Activated T-helper 9 cell treated with anti-CD3 and anti-CD28 coated beads, Interleukin-2, amount 50 U/mL, for 16 hours (primary cell): ENCODE measurements at regions not wholly inside any gene's neighbourhood (a gene's known extent, or its start where the extent isn't known, plus 50 kb on each side); places are given as distances from the start of the nearest gene placed in this dataset.
"Not testable (repeated sequence)": the region's sequence is repeated elsewhere in the genome, so short reads cannot be mapped to it uniquely, and the experiment has no call there.

ENCODE experiments used
- DNase-seq: peaks from one replicate; pipeline ENCODE4 v3.0.0-alpha.2; 2020; ENCODE audit warnings: low read depth

DNA sequence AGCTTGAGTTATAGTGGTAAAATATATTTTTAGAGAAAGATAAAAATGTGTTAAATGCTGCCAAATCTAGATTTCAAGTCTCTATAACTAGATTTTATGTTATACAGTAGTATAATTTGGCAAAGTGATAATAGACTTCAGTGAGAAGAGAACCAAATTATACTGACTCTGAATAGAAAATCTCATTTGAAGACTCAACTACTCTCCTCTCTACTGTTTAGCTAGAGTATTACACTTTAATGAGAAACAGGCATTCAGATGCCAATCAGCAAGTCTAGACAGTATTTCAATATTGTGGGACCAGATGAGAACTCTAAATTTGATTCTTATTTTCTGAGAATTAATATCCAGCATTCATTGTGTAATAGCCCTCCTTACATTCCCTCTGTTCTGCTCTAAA is 311.2 kb downstream of the SLITRK5 start:
- no peak for DNase-seq

DNA sequence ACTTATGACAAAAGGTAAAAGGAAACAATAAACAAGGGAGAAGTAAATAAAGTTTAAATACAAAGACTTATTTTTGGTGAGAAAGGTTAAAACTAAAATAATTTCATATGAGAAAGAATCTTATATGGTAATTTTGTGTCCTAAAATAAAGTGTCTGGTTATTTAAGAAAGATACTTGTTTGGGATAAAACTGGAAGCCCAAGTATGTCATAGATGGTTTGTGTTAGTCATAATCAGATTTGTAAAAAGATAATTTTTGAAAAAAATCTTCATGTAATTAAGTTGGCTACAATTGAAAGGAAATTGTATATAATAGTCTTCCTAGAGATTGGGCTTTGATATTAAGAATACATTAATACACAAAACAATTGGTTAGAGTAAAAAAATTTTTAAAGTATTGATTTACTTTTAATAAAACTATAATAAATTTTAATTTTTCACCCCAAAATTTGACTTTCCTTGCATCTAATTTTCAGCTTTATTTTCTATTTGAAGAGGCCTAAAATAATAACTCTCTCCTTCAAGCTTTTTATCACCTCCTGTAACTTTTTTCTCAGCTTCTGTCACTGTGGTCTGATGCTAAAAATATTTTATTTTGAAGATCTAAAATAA is 315.6 kb downstream of the SLITRK5 start:
- no peak for DNase-seq

DNA sequence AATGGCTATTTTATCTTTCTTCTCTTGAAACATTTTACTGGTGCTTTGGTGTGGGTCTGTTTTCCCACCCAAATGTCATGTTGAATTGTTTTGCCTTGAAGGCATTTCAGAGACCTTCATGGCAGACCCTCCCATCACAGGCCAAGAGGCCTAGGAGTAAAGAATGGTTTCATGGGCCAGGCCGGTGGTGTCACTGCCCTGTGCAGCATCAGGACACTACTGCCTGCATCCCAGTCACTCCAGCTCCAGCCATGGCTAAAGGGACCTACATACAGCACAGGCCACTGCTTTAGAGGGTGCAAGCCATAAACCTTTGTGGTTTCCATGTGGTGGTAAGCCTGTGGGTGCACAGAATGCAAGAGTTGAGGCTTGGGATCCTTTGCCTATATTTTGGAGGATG is 326.9 kb downstream of the SLITRK5 start:
- no peak for DNase-seq

DNA sequence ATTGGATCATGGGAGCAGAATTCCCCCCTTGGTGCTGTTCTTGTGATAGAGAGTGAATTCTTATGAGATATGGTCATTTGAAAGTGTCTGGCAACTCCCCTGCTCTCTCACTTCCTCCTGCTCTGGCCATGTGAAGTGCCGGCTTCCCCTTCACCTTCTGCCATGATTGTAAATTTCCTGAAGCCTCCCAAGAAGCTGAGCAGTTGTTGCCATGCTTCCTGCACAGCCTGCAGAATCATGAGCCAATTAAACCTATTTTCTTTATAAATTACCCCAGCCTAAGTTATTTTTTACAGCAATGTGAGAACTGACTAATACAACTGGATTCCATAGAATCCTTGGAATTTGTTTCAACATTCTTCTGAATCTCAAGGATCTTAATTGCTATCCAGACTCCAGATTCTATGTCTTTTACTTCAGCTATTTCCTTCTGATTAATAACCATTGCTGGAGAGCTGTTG is 328.1 kb downstream of the SLITRK5 start:
- no peak for DNase-seq

DNA sequence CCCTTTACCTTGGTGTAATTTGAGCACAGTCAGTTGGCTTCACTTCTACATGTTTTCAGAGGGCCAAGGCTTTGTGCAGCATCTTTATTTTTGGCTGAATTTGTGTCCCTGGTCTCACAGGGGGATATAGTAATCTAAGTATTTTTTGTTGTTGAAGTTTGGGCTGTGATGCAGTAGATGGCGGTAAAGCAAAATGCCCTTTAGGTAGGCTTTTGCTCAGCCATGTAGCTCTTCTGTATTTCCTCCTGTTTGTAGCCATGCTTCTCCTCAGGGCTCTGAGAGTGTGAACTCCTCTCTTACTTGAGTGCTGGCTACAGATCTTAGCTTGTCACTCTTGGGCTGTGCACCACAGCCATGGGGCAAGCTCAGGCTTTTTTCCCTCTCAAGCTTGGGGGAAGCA is 328.6 kb downstream of the SLITRK5 start:
- no peak for DNase-seq

DNA sequence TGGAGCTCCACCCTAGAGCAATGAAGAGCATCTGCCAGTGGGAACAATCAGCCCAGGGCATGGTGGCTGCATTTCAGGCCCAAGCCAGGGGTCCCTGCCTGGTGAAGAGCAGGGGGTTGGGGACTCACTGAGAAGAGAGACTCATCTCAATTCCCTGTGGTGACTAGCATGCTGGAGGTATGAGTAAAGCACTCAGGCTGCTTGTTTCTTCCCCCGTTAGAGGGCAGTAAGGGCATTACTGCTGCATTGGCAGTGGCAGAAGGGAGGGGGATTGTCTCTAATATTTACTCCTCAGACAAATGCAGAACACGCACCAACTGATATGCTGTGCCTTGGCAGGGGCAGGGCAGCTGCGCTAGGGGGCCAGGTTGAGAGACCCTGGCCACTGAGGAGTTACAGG is 329.1 kb downstream of the SLITRK5 start:
- DNase-seq: no peak

DNA sequence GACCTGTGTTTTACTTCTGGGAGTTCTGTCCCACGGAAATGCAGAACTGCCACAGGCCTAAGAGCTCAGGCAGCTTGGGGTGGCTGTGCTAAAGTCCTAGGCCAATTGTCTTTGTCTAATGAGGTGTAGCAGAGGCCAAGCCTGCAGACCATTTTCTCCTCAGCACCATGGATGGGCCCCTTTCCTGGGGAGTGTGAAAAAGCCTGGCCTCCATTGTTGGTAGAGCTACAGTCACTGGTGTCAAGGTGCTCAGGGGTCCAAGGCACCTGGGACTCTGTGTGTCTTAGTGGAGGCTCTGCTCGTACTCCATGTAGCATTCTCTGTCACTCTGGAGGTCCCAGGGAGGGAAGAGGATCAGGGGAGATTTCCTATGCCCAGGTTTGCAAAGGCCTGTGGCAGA is 329.6 kb downstream of the SLITRK5 start:
- no peak for DNase-seq

DNA sequence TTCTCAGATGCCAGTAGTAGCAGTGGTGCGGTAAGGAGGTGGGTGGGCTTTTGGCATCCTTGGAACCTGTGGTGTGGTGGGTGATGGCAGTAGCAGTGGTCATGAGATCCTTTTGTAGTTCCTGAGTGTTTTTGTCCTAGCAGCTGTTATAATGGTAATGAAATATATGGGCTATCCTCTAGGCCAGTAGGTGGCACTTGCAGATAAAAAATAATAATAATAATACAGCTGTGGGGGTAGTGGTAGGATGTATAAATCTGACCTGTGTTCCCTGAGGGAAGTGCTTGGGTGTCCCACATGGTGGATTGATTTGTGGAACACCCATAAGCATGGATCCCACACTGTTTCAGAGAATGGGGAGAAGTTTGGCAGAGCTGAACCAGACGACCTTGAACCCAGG is 334.0 kb downstream of the SLITRK5 start:
- DNase-seq: no peak

DNA sequence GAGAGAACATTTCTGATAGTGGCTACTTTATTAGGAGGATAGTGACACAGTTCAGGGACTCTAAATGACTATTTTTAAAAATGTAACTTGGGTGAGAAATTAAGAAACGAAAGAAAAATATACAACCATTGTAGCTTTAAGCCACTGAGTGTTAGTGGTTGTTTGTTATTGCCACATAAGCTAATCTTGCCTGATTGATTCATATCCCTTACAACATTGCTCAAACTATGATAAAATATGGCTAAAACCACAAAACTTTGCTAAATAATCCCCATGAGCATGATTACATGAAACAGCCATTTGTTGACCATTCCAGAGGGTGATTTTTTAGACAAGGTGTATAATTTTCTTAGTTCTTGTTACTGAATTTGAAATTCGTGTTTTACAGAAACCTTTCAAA is 343.4 kb downstream of the SLITRK5 start:
- no peak for DNase-seq

DNA sequence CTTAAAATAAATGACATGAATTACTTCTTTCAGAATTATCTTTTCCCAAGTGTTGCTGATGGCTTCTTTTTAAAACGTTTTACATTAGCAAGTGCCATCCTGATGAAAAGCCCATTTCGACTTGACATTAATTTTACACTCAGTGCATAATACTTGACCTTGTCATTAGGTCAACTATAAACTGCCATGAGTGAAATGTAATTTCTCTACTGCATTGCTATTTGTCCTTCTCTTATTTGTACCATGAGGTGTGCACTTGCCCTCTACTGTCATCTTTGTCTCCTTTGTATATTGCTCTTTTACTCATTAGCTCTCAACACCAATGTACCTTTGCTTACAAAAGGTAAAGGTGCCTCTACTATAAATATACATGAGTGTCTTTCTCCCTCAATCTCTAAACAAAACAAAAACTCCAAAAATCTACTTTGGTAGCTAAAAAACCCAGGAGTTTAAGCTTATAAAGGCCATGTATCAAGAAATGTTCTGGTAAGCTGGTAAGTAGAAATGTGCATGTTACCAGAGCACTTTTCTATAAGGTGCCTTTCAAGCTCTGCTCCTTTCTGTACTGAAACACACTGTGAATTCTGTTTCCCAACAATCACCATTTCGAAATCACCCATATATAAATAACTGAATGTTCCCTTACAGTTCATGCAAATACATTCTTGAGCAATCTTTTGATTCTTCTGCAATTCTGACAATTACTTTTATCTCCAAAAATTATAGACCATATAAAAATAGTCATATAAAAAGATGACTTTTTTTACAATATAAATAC is 351.4 kb downstream of the SLITRK5 start:
- no peak for DNase-seq

DNA sequence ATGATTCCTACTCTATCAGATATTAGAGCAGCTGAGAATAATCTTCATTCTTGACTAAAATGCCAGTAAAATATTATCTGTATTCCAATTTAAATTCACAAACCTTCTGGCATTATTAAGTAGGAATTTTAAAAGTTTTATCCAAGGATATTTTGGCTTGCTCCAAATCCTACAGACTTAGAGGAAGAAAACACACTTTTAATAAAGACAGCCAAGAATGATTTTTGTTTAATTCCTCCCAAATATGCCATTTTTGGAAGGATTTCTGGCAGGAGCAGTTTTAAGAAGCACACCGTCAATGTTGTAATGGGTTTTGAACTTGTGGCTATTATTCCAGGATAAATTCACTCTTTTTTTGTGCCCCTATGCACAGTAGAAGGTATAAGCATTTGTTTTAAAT is 355.1 kb downstream of the SLITRK5 start:
- no peak for DNase-seq

DNA sequence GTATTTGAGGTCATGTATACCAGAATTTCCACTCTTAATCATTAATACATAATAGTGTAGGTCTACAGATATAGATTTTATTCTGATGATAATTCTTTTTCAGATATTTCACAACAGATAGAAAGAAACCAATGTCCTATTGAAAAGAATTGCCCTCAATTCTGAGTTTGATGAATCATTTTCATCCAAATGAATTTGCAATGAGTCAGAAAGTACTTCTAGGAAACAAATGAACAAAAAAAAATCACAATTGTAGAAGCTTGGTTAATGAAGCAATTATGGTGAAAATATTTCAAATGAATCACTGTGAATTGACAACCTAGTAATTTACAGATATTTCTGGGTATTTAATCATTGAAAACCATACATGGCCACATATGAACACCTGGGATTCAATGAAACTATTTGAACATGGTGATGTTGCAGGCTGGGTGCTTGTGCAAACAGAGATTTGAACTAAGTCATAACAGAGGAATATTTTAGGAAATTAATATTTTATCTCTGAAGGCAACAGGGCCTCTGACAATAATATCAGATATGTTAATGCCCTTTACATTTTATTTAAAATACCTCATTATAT is 360.9 kb downstream of the SLITRK5 start:
- DNase-seq: no peak

DNA sequence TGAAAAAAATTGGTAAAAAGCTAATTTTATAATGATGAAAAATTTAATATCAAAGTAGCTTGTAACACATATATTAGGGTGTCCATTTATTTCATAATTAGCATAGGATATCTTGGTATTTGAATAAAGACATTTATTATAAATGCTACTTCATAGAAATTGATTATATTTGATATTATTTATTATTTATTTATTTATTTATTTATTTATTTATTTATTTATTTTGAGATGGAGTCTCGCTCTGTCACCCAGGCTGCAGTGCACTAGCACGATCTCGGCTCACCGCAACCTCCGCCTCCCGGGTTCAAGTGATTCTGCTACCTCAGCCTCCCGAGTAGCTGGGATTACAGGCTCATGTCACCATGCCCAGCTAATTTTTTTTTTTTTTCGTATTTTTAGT is 365.0 kb downstream of the SLITRK5 start:
- not testable (repeated sequence) for DNase-seq

DNA sequence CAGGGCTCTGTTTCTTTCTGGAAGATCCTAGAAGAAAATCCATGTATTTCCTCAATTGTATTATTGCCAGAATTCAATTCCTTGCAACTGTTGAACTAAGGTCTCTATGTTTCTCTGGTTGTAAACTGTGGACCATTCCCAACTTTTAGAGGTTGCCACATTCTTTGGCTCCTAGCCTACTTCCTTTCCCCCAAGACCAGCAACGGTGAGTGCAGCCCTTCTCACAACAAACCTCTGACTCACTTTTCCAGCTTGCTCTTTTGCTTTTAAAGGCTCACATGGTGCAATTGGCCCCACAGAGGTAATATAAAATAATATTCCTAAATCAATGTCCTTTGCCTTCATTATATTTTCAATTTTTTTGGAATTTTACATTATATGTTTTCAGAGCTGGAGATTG is 371.3 kb downstream of the SLITRK5 start:
- no peak for DNase-seq

DNA sequence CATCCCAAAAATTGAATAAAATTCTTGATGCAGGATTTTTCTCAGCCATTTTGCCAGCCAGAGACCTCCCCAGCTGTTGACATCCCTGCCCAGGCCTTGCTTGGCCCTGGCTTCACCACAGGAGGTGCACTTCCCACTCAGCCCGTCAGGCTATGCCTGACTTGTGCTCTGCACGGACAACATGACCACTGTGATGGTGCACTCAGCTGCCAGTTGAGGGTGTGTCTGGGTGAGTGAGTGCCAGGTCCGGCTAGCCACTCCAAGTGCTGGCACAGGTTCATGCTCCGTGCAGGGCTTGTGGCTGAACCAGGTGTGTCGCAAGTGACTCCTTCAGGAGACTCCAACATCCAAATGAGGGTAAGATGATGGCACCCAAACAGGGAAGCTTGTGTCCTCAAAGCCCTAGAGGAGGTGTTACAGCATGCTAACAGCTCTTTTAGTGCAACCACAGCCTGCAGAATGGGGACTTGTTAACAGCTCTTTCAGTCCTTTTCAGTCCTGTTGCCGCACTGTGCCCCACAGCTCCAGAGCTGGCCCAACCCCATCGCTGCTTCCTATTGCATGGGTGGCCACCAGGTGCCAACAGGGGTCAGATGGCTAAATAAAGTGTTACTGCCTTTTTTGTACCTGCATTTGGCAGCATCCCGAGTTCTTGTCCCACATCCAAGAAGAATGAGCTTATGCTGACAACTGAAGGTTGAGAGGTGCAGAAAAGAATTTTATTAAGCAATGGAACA is 380.7 kb downstream of the SLITRK5 start:
- no peak for DNase-seq

DNA sequence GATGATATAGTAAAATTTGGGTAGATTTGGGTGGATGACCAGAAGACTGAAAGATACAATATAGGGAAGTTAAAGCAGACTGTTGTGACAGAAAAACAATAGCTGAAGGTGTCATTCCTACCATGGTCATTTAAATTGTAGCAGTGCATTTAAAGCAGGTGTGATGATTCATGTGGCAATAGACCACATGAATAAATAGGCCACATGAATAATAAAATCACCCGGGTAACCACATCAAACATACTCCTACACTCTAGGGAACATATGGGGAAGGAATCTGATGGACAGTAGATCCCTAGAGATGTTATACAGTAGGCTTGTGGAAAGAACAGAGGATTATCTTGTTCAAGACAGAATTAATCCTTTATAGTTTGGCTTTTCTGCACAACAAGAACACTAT is 392.6 kb downstream of the SLITRK5 start:
- no peak for DNase-seq

DNA sequence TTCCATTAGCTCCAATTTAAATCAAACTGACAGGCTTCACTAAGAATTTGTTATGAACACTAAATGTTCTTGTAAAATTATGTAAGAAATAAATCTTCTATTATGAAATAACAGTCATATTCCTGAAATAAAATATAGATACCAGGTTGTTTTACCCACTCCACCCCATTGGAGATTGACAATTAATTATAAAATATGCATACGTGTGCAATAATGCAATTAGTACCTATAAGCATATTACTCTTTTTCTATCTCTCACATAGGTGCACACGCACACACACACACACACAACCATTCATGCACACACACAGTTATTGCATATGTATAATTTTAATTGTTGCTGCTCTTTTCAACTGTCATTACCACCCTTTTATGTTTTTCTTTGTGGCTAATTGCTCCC is 395.7 kb downstream of the SLITRK5 start:
- no peak for DNase-seq

DNA sequence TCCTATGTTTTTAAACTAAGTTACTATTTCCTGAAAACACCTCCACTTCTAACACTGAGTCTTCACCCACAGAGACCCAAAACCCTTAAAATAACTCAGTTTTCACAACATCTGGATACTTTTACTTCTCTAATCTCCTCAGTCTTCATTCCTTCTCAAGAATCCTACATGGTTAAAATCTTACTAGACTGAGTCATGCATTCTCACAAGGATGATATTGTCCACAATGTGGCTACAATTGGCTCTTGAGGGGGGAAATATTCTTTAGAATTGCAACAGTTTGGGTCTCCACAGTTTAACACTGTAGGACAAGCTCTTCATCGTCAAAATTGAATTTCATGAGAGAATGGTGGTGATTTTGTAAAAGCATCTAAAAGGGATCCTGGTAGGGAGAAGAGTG is 397.1 kb downstream of the SLITRK5 start:
- DNase-seq: no peak

DNA sequence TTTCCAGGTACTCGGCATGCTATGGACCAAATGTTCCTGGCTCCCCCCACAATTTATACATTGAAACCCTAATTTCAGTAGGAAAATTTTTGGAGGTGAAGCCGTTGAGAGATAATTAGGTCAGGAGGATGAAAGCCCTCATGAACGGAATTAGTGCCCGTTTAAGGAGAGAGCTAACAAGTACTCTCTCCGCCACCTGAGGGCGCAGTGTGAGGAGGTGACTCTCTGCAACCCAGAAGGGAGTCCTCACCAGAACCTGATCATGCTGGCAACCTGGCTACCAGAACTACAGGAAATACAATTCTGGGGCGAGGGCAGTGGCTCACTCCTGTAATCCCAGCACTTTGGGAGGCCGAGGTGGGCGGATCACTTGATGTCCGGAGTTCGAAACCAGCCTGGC is 397.8 kb downstream of the SLITRK5 start:
- no peak for DNase-seq

DNA sequence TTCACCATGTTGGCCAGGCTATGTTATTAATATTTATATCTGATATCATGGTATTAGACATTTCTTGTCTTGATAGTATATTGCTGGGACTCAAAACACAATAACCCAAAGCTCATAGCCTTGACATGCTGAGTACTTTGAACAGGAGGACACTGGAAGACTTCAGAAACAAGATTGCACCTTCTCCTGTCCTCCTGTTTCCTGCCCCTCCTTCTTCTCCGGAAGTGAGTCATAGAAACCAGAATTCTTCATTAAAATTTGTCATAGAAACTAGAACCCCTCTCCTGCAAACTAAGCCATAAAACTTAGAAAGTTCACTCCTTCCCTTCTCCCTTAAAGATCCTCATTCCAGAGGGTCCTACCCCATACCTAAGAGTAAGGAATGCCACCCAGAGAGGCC is 400.2 kb downstream of the SLITRK5 start:
- no peak for DNase-seq

DNA sequence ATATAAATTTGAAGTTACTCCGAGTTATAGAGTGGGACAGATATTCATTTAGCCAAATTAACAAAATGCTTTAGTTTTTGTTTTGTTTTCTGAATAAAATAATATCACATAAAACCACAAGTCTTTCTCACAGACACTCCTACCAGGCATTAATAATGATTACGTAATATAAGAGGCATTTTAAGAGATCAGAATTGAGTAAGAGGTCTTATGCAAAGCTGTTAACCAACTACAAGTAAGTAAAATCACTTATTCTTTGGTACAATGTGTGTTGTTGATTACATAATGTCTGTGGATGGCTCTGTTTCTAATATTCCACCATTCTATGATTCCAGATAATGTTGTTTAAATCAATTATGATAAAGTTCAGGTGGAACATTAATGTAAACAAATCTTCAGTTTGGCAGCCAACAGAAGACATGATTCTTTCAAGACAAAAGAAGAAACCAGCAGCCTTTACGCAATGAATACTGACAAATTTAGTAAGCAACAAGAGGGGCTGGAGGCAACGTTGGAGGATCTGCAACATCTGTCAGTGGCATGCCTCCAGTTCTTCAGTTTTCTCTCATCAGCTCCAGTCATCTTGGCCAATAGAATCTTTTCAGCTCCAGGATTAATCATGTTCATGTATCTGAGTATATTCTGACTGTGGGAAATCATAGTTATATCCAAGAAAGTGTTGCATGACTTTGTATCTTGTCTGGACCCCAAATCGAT is 403.8 kb downstream of the SLITRK5 start:
- DNase-seq: no peak

DNA sequence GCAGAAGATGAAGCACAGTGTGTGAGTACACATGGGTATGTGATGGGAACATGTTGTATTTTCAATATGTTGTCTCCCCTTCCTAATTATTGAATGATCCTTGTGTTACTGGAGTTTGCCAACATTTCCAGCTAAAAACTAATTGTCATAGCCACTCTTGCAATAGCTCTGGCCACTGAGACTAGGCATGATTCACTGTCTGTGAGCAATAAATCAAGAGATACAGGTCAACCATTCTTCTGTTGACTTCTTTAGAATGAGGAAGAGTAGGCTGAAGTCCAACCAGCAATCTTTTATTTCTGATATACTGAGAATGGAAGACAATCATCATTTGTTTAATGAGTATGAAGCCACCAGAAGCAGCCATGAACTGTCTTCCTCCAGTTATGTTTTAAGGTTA is 413.9 kb downstream of the SLITRK5 start:
- DNase-seq: no peak
